NCI-H2107 treated with DMSO at 0.1 percent for 48 hours (cell line): ENCODE measurements at regions not wholly inside any gene's neighbourhood (a gene's known extent, or its start where the extent isn't known, plus 50 kb on each side); places are given as distances from the start of the nearest gene placed in this dataset.

Experiments
- DNase-seq: peaks from one replicate; lab custom pipeline; 2025; ENCODE audit not compliant: unreplicated experiment; lab: John Stamatoyannopoulos, UW

DNA sequence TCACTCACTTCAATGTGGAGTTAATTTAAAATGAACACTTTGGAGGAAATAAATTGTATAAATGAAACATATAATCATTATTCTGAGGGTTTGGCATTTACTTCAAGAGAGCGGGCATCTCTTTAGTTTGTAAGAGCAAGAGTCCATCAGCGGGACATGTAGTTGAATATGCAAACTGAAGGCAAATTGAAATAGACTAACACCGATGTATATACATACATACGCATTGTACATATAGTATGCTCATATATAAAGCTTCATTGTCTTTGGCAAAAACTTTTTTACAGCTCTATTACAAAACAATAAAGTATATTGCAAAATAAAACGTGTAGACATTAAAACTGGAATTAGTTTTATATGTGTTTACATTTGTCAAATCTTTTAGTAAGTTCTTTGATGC lies 328.9 kb downstream of the LTN1 start:
- no peak for DNase-seq

DNA sequence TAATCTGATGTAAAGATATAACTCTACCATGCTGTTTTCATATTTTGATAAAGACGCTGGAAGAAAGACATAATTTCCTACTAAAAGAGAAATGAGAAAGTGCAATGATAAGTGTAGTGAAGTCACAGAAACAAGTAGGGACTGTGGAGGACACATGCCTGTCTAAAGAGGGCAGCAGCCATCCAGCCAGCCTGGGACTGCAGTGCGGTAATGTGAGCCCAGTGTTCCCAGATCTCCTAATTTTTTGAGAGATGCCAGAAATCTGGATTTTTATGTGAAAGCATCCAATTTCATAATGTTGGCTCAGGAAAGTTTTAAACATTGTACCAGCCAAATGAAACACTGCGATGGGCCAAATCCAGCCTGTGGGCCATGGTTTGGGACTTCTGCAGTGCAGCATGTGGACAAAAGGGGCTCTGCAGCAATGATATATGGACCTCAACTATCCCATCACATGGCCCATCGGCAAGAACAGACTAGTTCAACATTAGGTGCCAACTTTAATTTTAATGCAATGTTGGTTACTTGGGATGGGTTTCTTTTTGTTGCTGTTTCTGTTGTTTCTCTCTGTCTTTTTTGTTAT lies 329.5 kb downstream of the LTN1 start:
- DNase-seq = no peak

DNA sequence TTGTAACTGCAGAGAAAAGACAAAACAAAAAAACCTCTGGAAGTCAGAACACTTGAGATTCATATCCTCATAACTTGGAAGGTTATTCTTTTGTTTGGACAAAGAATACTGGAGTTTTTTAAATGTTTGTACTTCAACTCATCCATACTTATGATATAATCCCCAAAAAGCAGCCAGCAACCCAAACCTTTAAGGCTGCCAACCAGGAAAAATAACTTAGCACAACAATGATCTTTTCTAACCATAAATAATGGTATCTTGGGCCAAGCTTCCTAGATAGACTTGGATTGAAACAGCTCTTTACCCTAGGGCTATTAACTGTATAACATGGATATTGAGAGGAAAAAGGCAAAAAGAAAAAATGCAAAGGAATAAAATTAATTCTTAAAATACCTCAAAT lies 335.1 kb downstream of the LTN1 start:
- DNase-seq = no peak

DNA sequence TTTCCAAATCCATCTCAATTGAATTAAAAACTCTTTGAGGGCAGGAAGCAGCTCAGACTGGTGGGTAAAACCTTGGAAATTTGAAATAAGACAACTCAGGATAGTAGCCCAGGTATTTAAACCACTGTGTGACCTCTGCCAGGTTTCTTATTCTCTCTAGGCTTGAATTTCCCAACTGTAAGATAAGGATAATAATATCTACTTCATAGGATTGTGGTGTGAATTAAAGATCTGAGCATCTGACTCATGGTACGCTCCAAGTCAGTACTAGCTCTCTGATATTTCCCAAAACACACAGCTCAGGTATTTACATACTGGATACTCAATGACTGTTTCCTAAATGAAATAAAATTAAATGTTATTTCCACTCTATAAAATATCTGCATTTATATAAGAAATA lies 337.2 kb downstream of the LTN1 start:
- no peak for DNase-seq

DNA sequence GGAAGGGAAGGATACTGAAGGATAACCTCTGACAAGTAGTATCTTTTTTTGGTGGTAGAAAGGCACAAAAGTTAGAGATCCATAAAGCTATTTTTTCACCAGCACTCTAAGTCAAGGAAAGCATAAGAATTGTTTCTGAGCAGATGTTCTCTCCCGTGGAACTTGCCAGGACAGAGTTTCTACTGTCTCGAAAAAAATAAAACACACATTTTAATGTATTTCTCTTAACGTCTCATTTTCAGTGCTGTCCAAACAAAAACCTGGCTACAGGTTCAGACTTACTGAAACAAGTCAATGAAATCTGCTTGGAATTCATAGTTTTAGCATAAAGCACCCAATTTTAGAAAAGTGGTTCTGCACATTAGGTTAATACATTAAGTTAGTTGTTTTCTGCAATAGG lies 338.3 kb downstream of the LTN1 start:
- no peak for DNase-seq

DNA sequence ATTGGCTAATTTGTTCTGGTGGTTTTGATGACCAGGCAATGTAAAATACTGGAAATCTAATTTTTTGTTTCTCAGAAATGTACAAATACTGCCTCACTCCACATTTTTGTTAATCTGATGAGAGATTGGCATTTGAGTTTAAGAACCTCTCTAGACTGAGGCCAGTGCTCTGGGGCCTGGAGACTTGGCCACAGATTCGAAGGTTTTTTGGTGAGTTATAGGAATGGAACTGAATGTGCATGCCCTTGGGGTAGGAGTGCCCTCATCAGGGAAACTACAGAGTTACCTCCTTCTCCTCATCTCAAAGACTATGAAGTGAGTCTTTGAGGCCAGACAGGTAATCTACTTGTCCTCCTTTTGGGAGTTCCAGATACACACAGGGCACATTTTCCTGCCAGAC lies 347.9 kb downstream of the LTN1 start:
- DNase-seq = no peak

DNA sequence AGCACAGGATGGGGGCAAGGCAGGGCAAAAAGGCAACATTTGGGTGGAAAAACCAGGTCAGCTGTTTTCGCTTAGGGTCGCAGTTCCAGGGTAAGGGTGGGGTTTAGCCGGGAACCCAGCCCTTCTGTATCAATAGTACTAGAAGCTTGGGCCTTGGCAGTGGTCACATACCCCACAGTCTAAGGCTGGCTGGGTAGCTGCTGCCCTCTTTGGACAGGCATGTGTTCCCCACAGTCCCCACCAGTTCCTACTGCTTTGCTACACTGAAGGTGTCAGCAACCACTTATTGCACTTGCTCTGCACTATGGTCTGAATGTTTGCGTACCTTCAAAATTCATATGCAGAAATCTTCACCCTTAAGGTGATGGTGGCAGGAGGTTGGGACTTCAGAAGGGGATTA lies 349.8 kb downstream of the LTN1 start:
- no peak for DNase-seq

DNA sequence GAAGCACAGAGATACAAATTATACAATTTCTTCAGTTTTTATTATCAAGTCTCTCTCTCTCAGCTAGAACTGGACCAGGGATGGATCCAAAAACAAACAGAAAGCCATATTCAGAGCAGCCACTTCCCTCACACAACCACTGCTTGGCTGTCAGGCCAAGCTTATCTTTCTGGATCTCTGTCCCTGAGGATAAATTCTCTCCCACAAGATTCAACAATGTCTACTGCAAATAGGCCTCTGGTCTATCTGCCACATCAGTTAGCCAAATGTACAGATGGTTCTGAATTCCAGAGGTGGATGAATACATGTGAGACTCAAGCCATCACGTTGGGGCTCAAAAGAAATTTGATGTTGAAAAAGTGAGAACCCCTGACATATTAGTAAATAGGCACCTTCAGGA lies 350.9 kb downstream of the LTN1 start:
- no peak for DNase-seq

DNA sequence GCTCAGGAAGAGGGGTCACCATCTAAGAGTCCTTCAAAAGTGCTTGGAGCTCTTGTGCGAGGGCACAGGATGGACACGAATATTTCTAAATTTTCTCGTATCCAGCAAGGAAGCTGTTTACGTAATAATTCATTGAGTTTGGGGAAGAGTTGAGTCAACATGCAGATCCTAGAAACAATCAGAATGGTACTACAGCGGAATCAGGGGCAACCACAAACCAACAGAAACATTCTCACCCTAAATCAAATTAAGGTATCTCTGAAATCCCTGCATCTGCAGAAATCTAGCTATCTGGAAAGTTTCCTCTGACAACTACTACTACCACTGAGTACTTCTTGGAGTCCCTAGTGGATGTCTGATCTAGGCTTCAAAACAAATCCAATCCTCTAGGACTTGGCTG lies 352.4 kb downstream of the LTN1 start:
- DNase-seq = no peak

DNA sequence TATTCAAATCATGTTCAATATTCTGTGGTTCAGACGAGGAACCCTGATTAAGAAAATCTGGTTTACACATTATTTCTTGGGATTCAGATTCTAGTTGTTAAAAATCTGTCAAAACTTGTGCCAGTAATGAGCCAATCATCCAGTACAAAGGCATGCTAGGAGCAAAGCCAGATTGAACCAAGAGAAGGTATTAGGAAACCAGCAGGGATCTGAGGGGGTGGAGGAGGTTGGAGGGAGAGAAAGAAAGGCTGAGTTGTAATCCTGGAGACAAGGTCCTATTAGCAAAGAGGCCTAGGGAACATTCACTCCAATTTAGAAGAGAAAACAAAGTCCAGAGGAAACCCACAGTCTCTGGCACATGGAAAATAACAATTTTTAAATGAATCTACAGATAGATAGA lies 352.9 kb downstream of the LTN1 start:
- no peak for DNase-seq

DNA sequence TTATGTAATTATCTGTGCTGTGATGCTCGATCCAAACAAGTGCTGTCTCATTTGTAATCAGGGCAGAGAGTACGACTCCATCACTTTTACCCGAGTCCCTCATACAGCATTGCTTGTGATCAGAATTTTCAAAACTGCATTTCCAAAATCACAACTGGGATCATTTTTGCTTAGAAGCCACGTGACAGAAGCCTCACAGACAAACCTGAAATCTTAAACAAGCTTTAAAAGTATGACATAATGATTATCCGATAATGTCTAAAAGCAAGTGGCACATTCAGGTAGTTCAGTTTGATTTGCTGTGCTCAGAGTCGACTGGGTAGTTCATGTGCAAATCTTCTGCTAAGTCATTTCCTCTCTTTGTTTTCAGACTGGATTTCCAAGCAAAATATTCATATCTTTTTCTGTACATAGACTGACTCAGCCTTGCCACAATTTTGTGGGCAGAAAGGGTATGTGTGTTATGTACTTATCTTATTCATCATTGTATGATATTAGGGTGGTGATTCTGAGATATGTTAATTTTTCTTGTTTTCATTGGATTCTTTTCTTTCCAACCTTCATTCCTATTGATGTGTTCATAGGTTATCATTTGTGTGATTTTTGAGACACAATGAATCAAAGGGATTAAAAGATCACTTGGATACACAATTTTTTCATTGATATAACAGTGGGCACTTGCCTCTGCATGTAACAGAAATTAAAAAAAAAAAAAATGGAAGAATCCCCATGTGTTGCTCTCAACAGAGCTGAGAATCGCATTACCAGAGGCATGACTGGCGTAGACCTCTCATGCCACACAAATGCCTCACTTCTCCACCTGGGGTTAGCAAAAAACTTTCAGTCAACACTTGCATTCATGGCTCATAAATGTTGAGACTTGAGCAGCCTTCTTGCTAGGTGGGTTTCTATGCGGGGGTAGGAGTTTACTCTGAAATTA lies 355.7 kb downstream of the LTN1 start:
- no peak for DNase-seq

DNA sequence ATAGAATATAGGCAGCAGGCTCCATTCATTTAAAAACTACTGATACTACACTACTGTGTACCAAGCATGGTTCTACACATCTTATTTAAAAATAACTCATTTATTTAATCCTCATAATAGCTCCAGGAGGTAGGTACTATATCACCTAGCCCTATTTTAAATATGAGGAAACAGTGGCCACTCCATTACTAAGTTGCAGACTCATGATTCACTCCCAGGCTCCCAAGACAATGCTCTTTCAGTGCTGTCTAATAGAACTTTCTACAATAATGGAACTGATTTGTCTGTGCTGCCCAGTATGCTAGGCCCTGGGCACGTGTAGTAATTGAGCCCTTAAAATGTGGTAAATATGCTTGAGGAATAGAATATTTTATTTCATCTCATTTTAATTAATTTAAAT lies 357.1 kb downstream of the LTN1 start:
- no peak for DNase-seq

DNA sequence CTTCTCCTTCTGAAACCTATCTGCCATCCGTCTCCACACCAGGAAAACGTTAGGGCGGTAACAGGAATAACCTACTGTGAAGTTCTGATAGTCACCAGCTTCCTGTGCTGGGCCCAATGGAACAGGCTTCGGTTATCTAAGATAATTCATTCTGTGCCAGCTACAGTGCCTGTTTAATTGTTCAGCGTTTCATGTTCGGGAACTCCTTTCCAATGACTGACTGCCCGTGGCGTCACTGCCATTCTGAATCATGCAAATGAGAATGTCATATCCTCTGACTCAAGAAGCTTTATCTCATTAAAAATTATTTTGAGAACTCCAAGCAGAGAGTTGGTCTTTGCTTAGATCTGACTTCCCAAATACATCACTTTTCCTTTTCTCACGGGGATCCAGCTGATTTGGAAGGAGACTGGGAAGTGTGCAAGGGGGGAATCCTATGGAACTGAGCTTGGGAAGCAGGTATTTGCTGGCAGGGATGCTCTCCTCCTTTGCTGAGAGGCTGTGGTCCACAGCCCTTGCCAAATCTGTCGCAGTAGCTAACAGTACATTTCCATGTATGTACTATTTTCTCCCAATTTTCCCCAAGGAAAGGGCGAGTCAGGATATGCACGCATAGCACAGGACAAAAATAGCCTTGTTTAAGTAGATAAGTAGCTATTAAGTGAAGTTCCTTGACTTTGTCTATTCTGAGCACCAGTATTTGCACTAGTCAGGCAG lies 358.7 kb downstream of the LTN1 start:
- DNase-seq = no peak

DNA sequence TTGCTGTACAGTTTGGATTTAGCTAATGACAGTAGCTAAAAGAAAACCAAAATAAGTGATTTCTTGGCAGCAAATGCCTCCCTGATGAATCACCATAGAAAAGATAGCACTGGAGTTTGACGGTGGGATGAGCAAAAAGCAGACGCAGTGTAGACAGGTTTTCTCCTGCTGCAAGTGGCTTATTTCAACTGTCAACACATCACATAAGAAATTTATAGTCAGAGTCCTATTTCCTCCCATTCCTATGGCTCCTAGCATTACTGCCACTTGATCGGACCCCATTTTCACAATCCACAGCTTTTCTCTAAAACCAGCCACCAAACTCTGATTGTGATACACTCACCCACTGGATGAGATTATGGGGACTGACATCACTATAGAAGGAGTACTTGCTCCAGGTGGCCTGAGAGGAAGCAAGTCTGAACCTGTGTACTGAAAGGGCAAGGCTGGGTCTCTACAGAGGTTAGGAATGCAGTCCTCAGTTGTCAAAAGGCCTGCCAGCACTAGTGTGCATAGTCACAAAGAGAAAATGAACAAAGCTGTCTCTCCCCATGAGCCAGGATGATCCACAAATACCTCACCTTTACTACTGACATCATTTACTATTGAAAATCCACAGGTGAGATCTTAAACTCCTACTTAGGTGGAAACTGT lies 359.8 kb downstream of the LTN1 start:
- no peak for DNase-seq

DNA sequence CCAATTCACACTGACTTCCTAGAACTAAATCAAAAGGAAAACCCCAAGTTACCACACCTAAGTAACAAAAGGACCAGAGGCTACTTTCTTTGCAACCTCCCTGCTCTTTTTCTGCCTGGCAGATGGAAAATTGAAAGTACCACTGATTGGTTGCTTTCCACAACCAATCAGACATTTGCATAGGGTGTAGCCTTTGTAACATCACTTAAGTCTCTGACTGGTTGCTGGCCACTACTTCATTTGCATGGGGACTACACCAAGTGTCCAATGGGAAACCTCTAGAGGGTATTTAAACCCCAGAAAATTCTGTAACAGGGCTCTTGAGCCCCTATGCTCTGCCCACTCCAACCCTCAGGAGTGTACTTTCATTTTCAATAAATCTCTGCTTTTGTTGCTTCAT lies 365.0 kb downstream of the LTN1 start:
- no peak for DNase-seq

DNA sequence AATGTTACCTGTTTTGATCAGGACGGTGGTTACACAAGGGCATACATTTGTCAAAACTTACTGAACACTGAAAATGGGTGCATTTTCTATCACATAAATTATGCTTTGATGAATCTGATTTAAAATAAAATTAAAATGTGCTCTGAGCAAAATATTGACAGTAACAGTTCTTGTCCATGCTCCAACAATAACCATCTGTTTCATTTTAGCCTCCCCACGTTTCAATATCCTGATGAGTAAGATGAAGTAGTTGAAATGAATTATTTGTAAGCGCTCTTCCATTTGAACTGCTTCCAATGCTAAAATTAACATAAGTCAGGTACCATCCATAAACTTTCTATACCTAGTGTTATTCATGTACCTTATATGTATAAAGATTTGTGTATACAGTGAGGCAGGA lies 365.4 kb downstream of the LTN1 start:
- DNase-seq = no peak

DNA sequence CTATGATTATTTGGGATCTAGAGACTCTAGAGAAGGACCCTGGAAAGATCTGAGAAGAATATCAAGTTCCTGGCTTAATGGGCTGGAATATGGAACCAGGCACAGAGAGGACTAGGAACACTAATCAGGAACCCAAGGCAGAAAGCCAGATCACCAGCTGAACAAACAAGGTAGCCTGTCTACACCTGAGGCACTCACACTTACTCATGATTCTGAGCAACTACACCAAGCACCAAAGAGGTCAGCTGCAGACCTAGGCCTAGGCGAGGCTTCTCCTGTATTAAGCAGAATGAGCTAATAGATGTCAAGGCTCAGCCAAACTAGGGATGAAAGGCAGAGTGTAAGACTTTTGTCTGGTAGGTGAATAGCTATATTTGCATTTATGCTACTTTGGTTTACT lies 368.1 kb downstream of the LTN1 start:
- DNase-seq = no peak

DNA sequence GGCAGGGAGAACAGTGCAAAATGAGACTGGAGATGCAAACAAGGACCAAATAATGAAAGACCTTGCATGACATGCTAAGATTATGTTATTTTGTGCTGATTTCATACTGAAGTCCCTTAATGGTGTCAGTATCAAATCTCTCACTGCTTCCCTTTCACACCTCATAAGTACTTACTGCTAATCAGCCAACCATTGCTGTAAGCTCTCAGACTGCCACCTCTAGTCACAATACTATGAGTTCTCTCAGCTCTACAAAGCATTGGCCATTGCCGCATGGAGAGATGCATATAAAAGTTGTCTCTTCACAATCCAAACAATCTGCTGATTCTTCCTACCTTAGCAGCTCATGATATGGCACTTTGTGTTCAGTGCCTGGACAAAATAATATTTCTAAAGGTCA lies 375.4 kb downstream of the LTN1 start:
- DNase-seq = no peak

DNA sequence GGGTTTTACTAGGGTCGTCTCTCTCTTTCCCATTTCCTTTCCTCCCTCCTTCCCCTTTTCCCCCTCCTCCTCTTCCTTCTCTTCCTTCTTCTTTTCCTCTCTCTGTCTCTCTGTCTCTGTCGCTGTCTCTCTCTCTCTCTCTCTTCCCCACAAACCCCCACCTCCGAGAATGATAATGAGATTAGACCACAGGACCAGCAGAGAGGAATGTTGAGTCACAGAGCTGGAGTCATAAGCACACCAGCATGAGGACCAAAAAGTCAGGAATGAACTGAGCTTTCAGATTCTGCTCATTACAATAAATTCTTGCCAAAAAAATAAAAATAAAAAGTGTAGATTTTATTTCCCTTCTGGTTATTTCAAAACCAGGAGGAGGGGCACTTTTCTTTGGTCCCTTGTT lies 377.4 kb downstream of the LTN1 start:
- no peak for DNase-seq

DNA sequence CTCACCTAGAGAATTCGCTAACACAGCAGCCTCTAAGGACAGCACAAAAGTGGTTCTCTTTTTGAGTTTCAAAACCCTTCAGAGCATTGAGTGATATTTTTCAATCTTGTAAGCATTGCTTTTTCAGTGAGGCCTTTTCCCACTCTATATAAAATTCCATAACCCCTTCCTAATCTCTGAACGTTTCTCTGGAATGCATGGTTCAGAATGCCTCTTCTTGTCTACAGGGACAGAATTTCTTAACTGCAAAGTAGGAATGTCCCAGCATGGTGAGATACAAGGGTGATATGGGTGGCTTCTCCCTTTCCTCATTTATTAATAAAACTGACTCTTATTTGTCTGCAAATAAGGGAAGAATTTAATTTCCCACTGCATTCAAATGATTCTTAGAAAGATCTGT lies 377.9 kb downstream of the LTN1 start:
- no peak for DNase-seq

DNA sequence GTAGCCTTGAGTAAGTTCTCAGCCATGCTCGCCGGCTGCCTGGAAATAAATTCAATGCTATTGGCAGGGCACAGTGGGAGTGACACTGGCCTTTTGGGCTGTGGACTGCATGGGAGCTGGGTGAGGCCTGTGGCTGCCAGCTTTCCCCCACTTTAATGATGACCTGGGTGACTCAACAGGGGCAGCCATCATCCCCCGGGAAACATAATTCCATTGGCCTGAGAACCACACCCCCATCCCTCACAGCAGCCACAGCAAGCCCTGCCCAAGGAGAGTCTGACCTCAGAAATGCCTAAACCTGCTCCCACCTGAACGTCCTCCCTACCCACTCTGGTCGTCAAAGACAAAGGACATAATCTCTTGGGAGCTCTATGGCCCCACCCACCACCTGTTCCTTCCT lies 384.0 kb downstream of the LTN1 start:
- no peak for DNase-seq

DNA sequence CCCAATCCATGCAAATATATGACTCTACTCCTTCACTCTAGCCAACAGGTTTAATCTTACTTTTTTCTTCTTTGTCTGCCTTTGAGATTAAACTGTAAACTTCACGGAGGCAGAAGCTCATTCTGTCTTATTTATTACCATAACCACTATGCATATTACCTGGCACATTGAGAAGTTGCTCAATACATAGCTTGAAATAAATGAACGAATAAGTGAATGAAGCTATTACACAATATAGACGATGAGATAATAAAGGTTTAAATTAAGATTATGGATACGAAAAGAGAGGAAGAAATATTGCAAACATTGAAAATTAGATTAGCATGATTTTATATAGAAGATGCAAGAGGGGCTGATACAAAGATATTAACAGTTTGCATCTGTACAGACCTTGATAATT lies 385.1 kb downstream of the LTN1 start:
- no peak for DNase-seq
